Neural crest cell (in vitro differentiated cells): ENCODE measurements at regions not wholly inside any gene's neighbourhood (a gene's known extent, or its start where the extent isn't known, plus 50 kb on each side); places are given as distances from the start of the nearest gene placed in this dataset.
A peak's percentile ranks its signal among the peaks of the same experiment; 100 is the strongest.

Source experiments
- DNase-seq: peaks from one replicate; pipeline ENCODE4 v3.0.0; 2021; ENCODE audit warnings: low read depth, mixed read lengths, low spot score
- H3K27ac Mint-ChIP-seq: one replicate; pipeline ENCODE4 v1.8.0; 2021; ENCODE audit warnings: mild to moderate bottlenecking, mixed read lengths; ENCODE audit not compliant: unreplicated experiment
- H3K27me3 Mint-ChIP-seq: 2 replicates; pipeline ENCODE4 v1.8.0; 2021; ENCODE audit warnings: low read depth, mild to moderate bottlenecking, mixed read lengths
- H3K36me3 Mint-ChIP-seq: 2 replicates; pipeline ENCODE4 v1.8.0; 2021; ENCODE audit warnings: low read depth, mild to moderate bottlenecking, mixed read lengths
- H3K4me1 Mint-ChIP-seq: 2 replicates; pipeline ENCODE4 v1.8.0; 2021; ENCODE audit warnings: mixed read lengths
- H3K4me3 Mint-ChIP-seq: one replicate; pipeline ENCODE4 v1.8.0; 2021; ENCODE audit warnings: mild to moderate bottlenecking, mixed read lengths
- H3K9me3 Mint-ChIP-seq: 2 replicates; pipeline ENCODE4 v1.8.0; 2021; ENCODE audit warnings: mixed read lengths
- CTCF ChIP-seq: fragments of 200-600 bp; sonication (generic); conservative IDR thresholded peaks from 2 replicates; pipeline ENCODE4 v1.5.0; 2021; ENCODE audit warnings: antibody characterized with exemption, mild to moderate bottlenecking

- TF ChIP-seq CTCF = no peak
- H3K4me1 Mint-ChIP-seq = no peaks in the 10 kb centered on the region
- H3K4me3 Mint-ChIP-seq = no peak overlapping the region
- no peaks in the 10 kb centered on the region for H3K36me3 Mint-ChIP-seq
- no peaks in the 10 kb centered on the region for H3K27me3 Mint-ChIP-seq
- peaks cover 4% of the 10 kb centered on the region for H3K9me3 Mint-ChIP-seq
- no peak for DNase-seq
- H3K27ac Mint-ChIP-seq = no peak overlapping the region
These were observed 90.4 kb upstream of the MCHR2 start for GRCh38 chr6:100084316-100084990.

GRCh38 chr6:100078509-100078908 is 84.5 kb upstream of the MCHR2 start:
- H3K4me3 Mint-ChIP-seq = no peak overlapping the region
- H3K36me3 Mint-ChIP-seq = no peaks in the 10 kb centered on the region
- peak; percentile 47 for TF ChIP-seq CTCF
- peaks cover 4% of the 10 kb centered on the region for H3K27me3 Mint-ChIP-seq
- H3K4me1 Mint-ChIP-seq = no peaks in the 10 kb centered on the region
- H3K9me3 Mint-ChIP-seq = no peaks in the 10 kb centered on the region
- H3K27ac Mint-ChIP-seq = no peak overlapping the region
- no peak for DNase-seq

GRCh38 chr6:100065348-100065747 is 71.3 kb upstream of the MCHR2 start:
- no peak for TF ChIP-seq CTCF
- no peaks in the 10 kb centered on the region for H3K4me1 Mint-ChIP-seq
- DNase-seq = no peak
- H3K27ac Mint-ChIP-seq = no peak overlapping the region
- H3K4me3 Mint-ChIP-seq = no peak overlapping the region
- no peaks in the 10 kb centered on the region for H3K36me3 Mint-ChIP-seq
- peaks cover 2% of the 10 kb centered on the region for H3K27me3 Mint-ChIP-seq
- H3K9me3 Mint-ChIP-seq = peaks cover 2% of the 10 kb centered on the region

GRCh38 chr6:100062621-100063020 is 68.6 kb upstream of the MCHR2 start:
- H3K4me3 Mint-ChIP-seq = no peak overlapping the region
- no peaks in the 10 kb centered on the region for H3K36me3 Mint-ChIP-seq
- peaks cover 2% of the 10 kb centered on the region for H3K27me3 Mint-ChIP-seq
- H3K9me3 Mint-ChIP-seq = peaks cover under 1% of the 10 kb centered on the region
- no peak overlapping the region for H3K27ac Mint-ChIP-seq
- no peaks in the 10 kb centered on the region for H3K4me1 Mint-ChIP-seq
- TF ChIP-seq CTCF = no peak
- DNase-seq = no peak

- Mint-ChIP-seq H3K4me3 (no peak overlapping the region), H3K4me1 (no peaks in the 10 kb centered on the region), H3K36me3 (no peaks in the 10 kb centered on the region), H3K27ac (no peak overlapping the region), H3K9me3 (peaks cover 4% of the 10 kb centered on the region), H3K27me3 (peaks cover 2% of the 10 kb centered on the region)
- TF ChIP-seq CTCF = no peak
- DNase-seq = no peak
These were observed 63.9 kb upstream of the MCHR2 start for GRCh38 chr6:100057941-100058340.
